Fibroblast of the aortic adventitia (primary cell): ENCODE measurements at regions not wholly inside any gene's neighbourhood (a gene's known extent, or its start where the extent isn't known, plus 50 kb on each side); places are given as distances from the start of the nearest gene placed in this dataset.

ENCODE experiments used
- DNase-seq: peaks from one replicate; pipeline ENCODE4 v3.0.0-alpha.2; 2010; ENCODE audit warnings: low read depth
- H3K4me3 ChIP-seq: 2 replicates; pipeline ENCODE4 v1.5.1; 2011; ENCODE audit warnings: low read depth, mild to moderate bottlenecking, control low read depth, low read length, moderate library complexity
- CTCF ChIP-seq: IDR thresholded peaks from 2 replicates; pipeline ENCODE4 v1.5.1; 2011; ENCODE audit warnings: mild to moderate bottlenecking, low read length, control low read depth, inconsistent platforms; ENCODE audit not compliant: insufficient read depth

GRCh38 chr3:66602691-66603090 lies 101.9 kb upstream of the LRIG1 start:
- no peak for TF ChIP-seq CTCF
- DNase-seq = no peak
- no peak overlapping the region for H3K4me3 ChIP-seq

- DNase-seq = peak; percentile 50
- no peak overlapping the region for H3K4me3 ChIP-seq
- no peak for TF ChIP-seq CTCF
Measured at GRCh38 chr3:66603151-66603611, 102.4 kb upstream of the LRIG1 start.

GRCh38 chr3:66604481-66604880 lies 103.7 kb upstream of the LRIG1 start:
- no peak for DNase-seq

GRCh38 chr3:66606126-66606525 lies 105.3 kb upstream of the LRIG1 start:
- no peak for DNase-seq
- TF ChIP-seq CTCF = no peak

More at GRCh38 chr3:66604481-66604880, 103.7 kb upstream of the LRIG1 start:
- no peak for TF ChIP-seq CTCF
- no peak overlapping the region for H3K4me3 ChIP-seq

GRCh38 chr3:66606868-66607267 lies 106.0 kb upstream of the LRIG1 start:
- no peak overlapping the region for H3K4me3 ChIP-seq
- no peak for DNase-seq
- TF ChIP-seq CTCF = no peak

More at GRCh38 chr3:66606126-66606525, 105.3 kb upstream of the LRIG1 start:
- no peak overlapping the region for H3K4me3 ChIP-seq

GRCh38 chr3:66609660-66610561 lies 109.1 kb upstream of the LRIG1 start:
- no peak for DNase-seq
- H3K4me3 ChIP-seq = no peak overlapping the region
- TF ChIP-seq CTCF = no peak
